Spinal cord (tissue), 9 donors: ENCODE measurements at regions not wholly inside any gene's neighbourhood (a gene's known extent, or its start where the extent isn't known, plus 50 kb on each side); places are given as distances from the start of the nearest gene placed in this dataset.

Experiments
- DNase-seq, 6 donors: peaks; one replicate each; pipeline versions ENCODE4 v3.0.0 to v3.0.0-alpha.2; 2013 to 2015; ENCODE audit warnings: low spot score in 6 of 6, low read depth in 4 of 6
- H3K27ac ChIP-seq: one replicate; pipeline ENCODE4 v1.5.1; 2013; ENCODE audit warnings: low read depth, low read length, control low read depth
- H3K27me3 ChIP-seq: one replicate; pipeline ENCODE4 v1.6.1; 2013; ENCODE audit warnings: low read length; ENCODE audit not compliant: control insufficient read depth, insufficient read depth
- H3K36me3 ChIP-seq: one replicate; pipeline ENCODE4 v1.6.1; 2013; ENCODE audit warnings: low read length; ENCODE audit not compliant: control insufficient read depth, insufficient read depth
- H3K4me1 ChIP-seq: one replicate; pipeline ENCODE4 v1.6.1; 2013; ENCODE audit warnings: low read length; ENCODE audit not compliant: control insufficient read depth, insufficient read depth
- H3K4me3 ChIP-seq: one replicate; pipeline ENCODE4 v1.5.1; 2013; ENCODE audit warnings: low read depth, low read length, control low read depth
- H3K9me3 ChIP-seq: one replicate; pipeline ENCODE4 v1.6.1; 2013; ENCODE audit warnings: low read length; ENCODE audit not compliant: control insufficient read depth, insufficient read depth
- WGBS: methylation state at CpG from one replicate; pipeline ENCODE4 v1.1.5; 2013; ENCODE audit warnings: missing lambda C conversion rate; ENCODE audit not compliant: insufficient coverage; 5-methylcytosine and 5-hydroxymethylcytosine counted together
- donor health status: healthy.

DNA sequence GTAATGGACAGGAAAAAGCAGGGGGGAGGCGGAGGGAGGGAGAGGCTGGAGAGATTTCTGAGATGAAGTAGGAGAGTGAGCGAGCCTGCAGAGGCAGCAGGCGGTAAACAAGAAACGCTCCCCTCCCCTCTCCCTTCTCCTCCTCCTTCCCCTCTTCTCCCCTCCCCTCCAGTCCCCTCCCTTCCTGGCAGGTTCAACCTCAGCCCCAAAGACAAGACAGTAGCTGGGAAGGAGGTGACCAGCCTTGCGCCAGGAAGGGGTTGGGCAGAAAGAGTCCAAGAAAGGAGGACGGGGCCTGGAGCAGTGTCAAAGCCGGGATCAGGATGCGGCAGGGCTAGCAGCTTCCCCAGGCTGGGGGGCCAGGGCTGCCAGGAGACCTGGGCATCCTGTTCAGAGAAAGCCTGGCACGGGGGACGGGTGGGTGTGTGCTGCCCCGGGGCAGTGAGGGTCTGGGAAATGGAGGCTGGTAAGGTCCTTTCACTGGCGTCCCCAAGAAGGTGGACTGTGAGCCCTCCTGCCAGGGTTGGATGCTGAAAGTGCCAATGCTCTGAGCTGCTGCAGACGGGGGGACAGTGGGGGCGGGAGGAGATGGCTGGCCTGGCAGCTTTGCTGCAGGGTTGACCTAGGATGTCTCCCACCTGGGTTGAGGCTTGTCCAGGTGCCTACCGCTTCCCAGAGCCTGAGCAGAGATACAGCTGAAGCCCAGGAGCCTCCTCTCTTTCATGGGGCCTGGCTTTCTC lies 261.6 kb upstream of the TNRC6C start:
- no peaks in the 10 kb centered on the region for H3K36me3 ChIP-seq
- H3K9me3 ChIP-seq = no peaks in the 10 kb centered on the region
- 33% methylated on average over 11 of the region's 15 CpGs for WGBS
- H3K27me3 ChIP-seq = peaks cover 18% of the 10 kb centered on the region
- no peak overlapping the region for H3K27ac ChIP-seq
- no peak overlapping the region for H3K4me3 ChIP-seq
- peak in 1 of 6 donors; percentile 83 for DNase-seq
- H3K4me1 ChIP-seq = peaks cover 45% of the 10 kb centered on the region

DNA sequence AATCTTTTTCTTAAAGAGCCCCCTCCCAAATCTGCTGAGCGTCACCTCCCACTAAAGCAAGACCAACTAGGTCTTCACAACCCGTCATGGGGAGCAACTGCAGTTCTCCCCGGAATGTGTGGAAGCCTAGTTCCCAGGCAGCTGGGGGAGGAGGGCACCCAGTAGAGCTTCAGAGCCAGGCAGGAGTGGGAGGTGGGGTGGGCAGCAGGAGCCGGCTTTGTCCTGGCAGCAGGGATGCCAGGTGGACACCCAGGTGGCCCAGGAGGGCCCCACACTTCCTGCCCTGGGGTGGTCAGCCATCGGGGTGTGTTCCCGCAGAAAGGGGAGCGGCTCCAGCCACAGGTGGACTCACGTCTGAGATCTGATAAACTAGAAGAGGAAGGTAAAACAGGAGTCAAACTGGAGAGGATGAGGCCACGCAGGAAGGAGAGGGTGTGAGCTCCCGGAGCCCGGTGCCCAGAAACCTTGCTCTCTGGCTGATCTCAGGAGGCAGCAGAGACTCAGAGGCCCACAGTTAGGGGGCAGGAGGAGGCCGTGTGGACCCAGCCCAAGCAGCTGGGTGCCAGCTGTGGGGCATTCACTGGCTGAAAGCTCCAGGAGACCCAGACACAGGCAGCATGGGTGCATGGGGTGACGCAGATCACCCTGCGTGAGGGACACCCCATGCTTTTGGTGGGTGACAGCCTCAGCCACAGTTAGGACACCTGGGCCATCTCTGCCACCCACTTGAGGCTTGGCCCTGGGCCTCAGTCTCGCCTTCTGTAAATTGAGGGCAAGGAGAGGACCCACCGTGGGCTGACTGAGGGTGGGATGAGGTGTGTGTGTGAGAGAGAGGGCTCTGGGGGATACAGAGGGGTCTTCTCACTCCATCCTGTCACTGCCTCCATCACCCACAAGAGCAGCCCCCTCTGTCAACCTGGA lies 260.8 kb upstream of the TNRC6C start:
- no peak for DNase-seq
- H3K27me3 ChIP-seq = peaks cover 15% of the 10 kb centered on the region
- no peaks in the 10 kb centered on the region for H3K9me3 ChIP-seq
- WGBS = 78% methylated on average over 12 of the region's 16 CpGs
- H3K27ac ChIP-seq = no peak overlapping the region
- peaks cover 45% of the 10 kb centered on the region for H3K4me1 ChIP-seq
- H3K36me3 ChIP-seq = no peaks in the 10 kb centered on the region
- no peak overlapping the region for H3K4me3 ChIP-seq

DNA sequence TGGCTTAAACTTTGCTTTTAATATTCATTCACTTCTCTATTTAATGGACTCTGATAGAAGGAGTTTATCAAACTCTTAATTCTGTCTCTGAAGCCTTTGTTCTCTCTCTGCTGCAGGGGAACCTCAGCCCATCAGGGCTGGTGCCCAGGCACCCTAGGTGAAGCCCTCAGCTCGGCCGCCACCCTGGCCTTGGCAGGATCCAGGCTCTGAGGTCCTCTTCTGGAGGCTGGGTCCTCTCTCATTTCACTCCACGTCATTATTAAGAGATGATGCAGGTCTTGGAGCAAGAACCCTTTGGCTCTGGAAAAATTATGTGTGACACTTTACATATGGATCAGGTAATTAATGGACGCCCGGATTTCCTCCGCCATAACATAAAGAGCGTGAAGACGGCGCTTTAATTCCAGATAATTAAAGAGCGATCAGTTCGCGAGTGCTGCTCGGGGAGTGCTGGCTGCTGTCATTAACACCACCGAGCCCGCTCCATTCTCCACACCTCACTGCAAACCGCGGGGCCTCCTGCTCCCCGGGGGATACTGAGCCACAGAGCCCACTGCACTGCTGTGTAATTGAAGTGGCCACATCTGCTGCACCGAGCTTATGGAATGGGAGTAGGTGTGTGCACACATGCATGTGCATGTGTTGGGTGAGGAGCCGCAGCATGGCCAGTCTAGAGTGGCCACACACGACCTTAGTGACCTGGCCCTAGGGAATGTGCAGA lies 259.4 kb upstream of the TNRC6C start:
- Histone ChIP-seq H3K36me3 (no peaks in the 10 kb centered on the region), H3K9me3 (peaks cover 2% of the 10 kb centered on the region), H3K4me3 (no peak overlapping the region), H3K4me1 (peaks cover 41% of the 10 kb centered on the region), H3K27ac (no peak overlapping the region), H3K27me3 (peaks cover 15% of the 10 kb centered on the region)
- 54% methylated on average over 9 of the region's 21 CpGs for WGBS
- peak in 1 of 6 donors; percentile 88 for DNase-seq

GRCh38 chr17:77700165-77700881 lies 258.2 kb upstream of the TNRC6C start:
- Histone ChIP-seq H3K4me3 (no peak overlapping the region), H3K27ac (no peak overlapping the region), H3K9me3 (peaks cover 11% of the 10 kb centered on the region), H3K4me1 (peaks cover 41% of the 10 kb centered on the region), H3K27me3 (peaks cover 15% of the 10 kb centered on the region), H3K36me3 (no peaks in the 10 kb centered on the region)
- WGBS = 83% methylated on average over 12 of the region's 13 CpGs
- DNase-seq = no peak

- no peaks in the 10 kb centered on the region for H3K36me3 ChIP-seq
- H3K9me3 ChIP-seq = peaks cover 14% of the 10 kb centered on the region
- WGBS = 100% methylated on average over 1 of the region's 5 CpGs
- H3K4me3 ChIP-seq = no peak overlapping the region
- peaks cover 24% of the 10 kb centered on the region for H3K4me1 ChIP-seq
- peaks cover 6% of the 10 kb centered on the region for H3K27me3 ChIP-seq
- no peak for DNase-seq
- H3K27ac ChIP-seq = no peak overlapping the region
Measured at GRCh38 chr17:77701996-77702395, 256.5 kb upstream of the TNRC6C start.

DNA sequence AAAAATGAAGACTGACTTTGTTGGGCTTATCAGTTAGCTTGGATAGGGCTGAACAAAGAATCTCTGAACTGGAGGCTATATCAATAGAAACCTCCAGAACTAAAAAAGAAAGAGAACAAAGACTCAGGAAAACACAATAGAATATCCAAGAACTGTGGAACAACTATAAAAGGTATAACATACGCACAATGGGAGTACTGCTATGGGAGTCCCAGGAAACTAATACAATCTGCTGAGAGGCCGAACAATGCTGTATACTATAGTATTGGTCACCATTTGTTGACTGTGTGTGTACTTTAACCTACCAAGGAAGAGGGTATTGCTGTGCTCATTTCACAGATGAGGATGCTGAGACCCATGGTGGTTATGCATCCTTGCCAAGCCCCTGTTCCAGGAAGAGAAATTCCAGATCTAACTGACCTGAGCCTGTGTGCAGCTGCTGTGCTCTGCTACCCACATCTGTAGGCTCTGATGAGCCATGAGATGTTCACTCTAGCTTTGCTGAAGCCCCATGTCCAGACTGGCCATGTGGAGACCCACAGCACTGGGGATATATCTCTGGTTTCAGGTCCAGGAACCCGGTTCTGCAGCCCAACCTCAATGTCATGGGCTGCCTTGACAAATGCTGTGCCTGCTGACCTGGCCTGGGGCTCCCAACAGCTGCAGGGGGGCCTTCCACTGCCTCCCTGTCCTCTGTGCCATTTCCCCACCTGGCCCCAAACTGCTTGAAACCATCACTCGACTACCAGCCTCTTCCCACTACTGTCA lies 254.3 kb upstream of the TNRC6C start:
- Histone ChIP-seq H3K27me3 (peaks cover 3% of the 10 kb centered on the region), H3K9me3 (peaks cover 14% of the 10 kb centered on the region), H3K36me3 (no peaks in the 10 kb centered on the region), H3K27ac (no peak overlapping the region), H3K4me1 (peaks cover 5% of the 10 kb centered on the region), H3K4me3 (no peak overlapping the region)
- WGBS = 79% methylated on average over 3 of the region's 4 CpGs
- DNase-seq = no peak

GRCh38 chr17:77706938-77707337 lies 251.6 kb upstream of the TNRC6C start:
- Histone ChIP-seq H3K27ac (no peak overlapping the region), H3K9me3 (peaks cover 14% of the 10 kb centered on the region), H3K4me3 (no peak overlapping the region), H3K27me3 (peaks cover 3% of the 10 kb centered on the region), H3K4me1 (no peaks in the 10 kb centered on the region), H3K36me3 (no peaks in the 10 kb centered on the region)
- 80% methylated on average over 2 of the region's 6 CpGs for WGBS
- no peak for DNase-seq

DNA sequence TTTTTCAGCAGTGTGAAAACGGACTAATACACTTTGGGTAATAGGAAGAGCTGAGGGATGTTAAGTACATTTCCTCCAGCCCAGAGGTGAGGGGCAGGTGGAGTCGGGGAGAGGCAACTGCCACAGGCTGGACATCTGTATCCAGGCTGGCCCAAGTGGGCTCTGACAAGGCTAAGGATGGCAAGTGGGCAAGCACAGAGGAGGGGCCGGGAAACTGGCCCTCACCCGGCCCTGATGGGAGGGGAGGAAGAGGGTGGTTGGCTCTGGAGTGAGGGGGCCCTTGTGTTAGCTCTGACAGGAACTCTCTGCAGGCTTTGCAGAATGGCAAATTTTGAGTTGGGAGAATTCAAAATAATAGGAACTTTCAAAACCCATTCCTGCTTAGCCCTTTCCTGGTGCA lies 251.0 kb upstream of the TNRC6C start:
- no peak overlapping the region for H3K27ac ChIP-seq
- no peaks in the 10 kb centered on the region for H3K4me1 ChIP-seq
- no peaks in the 10 kb centered on the region for H3K36me3 ChIP-seq
- WGBS = 87% methylated on average over 4 of the region's 4 CpGs
- no peak for DNase-seq
- H3K4me3 ChIP-seq = no peak overlapping the region
- H3K9me3 ChIP-seq = peaks cover 14% of the 10 kb centered on the region
- peaks cover 3% of the 10 kb centered on the region for H3K27me3 ChIP-seq
